Stimulated activated naive CD8-positive, alpha-beta T cell treated with anti-CD3 and anti-CD28 coated beads, Interleukin-15, Interleukin-2, amounts not matched to agents 100 U/mL and 50 U/mL, for 24 hours (primary cell): ENCODE measurements at regions not wholly inside any gene's neighbourhood (a gene's known extent, or its start where the extent isn't known, plus 50 kb on each side); places are given as distances from the start of the nearest gene placed in this dataset.

Source experiments
- ATAC-seq: fragments of 150-1000 bp; cut with Tn5 transposase; one replicate; pipeline ENCODE4 v1.10.0; 2021
- DNase-seq: peaks from one replicate; pipeline ENCODE4 v3.0.0; 2021

- no peak for DNase-seq
- ATAC-seq: no peak
Observed at GRCh38 chr1:88074661-88075060, 609.4 kb upstream of the PKN2 start.

DNA sequence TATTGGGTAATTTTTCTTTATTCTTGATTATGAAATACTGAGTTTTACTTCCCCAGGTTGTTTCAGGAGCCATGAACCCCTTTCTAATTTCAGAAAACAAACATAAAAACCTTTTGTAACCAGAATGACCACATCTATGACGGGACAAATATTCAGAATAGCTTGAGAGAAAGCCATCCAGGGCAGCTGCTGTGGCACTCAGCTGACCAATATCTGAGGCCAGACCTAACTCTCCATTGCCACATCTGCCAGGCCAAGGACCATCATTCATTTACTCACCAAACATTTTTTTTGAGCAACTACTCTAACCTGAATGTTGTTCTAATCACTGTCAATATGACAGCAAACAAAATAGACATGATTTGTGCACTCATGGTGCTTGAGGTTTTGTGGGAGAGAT is 608.3 kb upstream of the PKN2 start:
- no peak for ATAC-seq
- DNase-seq: no peak

DNA sequence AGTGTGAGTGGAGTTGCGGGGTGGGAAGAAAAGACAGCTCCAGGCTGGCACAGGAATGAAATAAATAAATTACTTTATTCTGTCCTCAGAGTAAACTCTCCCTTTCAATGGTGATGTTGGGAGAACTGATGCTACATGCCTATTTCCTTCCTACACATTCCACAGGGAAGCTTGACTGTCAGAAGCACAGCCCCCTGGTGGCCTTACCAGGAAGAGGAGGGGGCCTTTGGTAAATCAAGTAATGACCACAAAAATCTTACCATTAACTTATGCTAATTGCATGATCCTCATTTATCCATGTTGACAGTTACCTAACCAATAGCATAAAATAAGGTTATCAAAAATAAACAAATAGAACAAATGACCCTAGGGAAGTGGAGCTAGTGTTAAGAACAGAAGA is 605.0 kb upstream of the PKN2 start:
- DNase-seq (no peak), ATAC-seq (no peak)

- ATAC-seq: no peak
Observed at GRCh38 chr1:88080875-88081274, 603.2 kb upstream of the PKN2 start.

GRCh38 chr1:88088481-88088880 is 595.6 kb upstream of the PKN2 start:
- ATAC-seq (no peak), DNase-seq (no peak)

More at GRCh38 chr1:88080875-88081274, 603.2 kb upstream of the PKN2 start:
- no peak for DNase-seq

DNA sequence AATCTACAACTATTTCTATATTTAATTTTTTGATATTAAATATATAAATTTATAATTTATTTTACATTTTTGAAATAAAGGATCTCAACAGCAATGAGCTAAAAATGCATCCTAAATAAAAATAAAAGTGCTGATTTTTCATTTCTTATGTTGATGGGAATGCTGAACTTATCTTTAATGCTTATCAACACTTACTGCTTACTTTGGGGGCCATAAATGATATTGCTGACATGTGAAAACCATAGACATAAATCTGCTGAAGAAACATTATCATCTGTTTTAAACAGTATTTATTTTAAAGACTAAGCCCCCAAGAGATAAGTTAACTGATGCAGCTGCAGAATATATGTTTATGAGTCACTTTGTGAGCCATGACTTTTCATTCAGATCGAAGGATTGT is 594.1 kb upstream of the PKN2 start:
- no peak for DNase-seq

DNA sequence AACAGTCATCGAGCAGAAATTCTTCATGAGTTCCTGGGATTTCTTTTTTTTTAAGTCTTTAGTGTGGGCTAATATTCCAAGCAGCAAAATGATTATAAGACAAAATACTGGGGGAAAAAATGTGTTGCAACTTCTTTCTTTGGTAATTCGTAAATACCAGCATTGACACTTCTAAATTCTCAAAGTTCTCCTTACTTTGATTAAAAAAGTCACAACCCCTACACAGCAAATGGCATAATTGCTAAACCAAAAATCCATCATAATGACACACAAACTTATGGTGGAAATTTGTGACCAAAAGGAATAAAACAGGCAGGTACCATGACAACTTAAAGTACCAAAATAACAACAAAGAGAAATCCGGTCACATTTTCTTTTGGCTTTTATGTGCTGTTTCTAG is 585.2 kb upstream of the PKN2 start:
- no peak for ATAC-seq
- DNase-seq: no peak

More for the DNA sequence above, 594.1 kb upstream of the PKN2 start:
- no peak for ATAC-seq

DNA sequence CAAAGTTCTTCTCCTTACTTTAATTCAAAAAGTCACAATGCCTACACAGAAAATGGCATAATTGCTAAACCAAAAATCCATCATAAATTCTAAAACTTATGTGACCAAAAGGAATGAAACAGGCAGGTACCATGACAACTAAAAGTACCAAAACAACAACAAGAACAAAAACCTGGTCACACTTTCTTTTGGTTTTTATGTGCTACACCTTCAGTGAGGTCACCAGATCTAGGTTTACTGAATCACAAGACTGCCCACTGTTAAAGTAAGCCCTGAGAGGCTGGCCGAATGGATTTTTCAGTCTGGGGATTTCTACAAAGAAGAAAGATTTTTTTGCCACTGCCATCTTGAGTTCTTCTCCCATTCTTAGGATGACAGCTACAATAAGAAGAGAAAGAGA is 583.0 kb upstream of the PKN2 start:
- ATAC-seq (no peak), DNase-seq (no peak)

DNA sequence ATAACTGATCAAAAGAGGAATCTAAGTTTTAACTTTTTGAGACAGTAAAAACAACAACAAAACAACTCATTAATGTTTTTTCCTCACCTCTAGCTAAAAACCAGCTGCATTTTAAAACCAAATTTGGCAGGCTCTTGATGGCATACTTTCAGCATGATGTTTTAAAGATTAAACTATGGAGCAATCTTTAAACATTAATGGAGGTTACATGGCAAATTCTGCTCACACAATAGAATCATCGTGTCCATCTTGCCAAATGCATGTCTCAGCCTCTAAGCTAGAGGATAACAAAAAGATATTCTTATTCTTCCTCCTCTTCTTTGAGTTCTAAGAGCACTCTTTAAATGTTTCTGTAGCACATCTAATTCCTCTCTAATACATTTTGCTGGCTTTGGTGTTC is 579.8 kb upstream of the PKN2 start:
- no peak for ATAC-seq

GRCh38 chr1:88104886-88105285 is 579.2 kb upstream of the PKN2 start:
- ATAC-seq: no peak
- DNase-seq: no peak

More for the DNA sequence above, 579.8 kb upstream of the PKN2 start:
- DNase-seq: no peak

DNA sequence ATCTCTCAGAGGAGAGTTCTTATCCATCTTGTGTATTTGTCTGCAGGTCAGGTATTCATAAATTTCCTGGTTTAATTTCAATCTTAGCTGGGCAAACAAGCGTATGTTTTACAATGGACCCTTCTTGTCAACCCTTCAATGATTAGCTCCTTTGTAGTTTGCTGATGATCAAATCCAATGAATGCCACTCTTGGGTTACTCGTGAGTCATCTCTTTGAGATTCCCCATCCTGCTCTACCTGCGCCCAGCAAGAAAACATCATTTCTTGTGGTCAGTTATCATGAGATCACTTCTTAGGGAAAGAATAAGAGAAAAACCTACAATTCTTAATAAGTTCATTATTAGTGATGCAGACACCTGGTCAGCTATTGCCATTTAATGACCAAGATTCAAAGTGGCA is 572.3 kb upstream of the PKN2 start:
- DNase-seq (no peak), ATAC-seq (no peak)

- DNase-seq (no peak), ATAC-seq (no peak)
Observed at GRCh38 chr1:88117597-88117996, 566.5 kb upstream of the PKN2 start.

DNA sequence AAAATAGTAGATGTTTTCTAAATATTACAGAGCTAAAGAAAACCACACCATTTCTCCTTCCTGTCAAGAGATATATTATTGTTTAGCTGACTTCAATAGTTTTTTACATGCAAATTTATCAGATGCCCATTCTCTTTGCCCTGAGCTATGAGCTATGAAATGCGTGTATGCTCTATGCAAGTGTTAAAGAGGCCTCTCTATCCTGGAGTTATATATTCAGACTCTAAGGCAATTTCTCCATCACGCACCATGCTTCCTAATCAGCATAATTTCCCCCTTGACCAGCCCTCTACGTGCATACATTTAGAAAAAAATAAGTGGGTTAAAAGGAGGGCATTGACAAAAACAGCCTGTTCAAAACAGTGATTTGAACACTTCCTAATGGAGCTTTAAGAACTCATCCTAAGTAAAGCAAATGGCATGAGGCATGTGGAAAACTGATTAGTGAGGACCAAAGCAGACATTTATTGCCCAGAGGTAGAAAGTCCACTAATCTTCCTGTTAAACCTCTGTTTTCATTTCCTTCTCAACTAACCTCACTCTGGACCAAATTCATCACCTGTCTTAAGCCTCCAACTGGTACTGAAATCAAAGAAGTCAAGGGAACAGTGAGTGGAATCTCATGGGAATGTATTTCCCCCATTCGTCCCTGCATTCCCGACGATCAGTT is 565.8 kb upstream of the PKN2 start:
- DNase-seq (no peak), ATAC-seq (no peak)

DNA sequence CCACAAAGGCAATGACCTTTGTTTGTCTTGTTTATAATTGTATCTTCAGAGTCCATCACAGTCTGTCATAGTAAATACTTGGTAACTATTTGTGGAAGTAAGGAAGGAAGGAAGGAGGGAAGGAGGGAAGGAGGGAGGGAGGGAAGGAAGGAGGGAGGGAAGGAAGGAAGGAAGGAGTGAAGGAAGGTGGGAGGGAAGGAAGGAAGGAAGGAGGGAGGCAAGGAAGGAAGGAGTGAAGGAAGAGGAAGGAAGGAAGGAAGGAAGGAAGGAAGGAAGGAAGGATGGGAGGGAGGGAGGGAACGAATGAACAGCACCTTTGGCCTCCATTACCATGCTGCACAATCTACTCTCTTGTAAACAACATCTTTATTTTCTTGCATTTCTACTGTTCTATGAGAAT is 559.5 kb upstream of the PKN2 start:
- no peak for ATAC-seq
- no peak for DNase-seq

DNA sequence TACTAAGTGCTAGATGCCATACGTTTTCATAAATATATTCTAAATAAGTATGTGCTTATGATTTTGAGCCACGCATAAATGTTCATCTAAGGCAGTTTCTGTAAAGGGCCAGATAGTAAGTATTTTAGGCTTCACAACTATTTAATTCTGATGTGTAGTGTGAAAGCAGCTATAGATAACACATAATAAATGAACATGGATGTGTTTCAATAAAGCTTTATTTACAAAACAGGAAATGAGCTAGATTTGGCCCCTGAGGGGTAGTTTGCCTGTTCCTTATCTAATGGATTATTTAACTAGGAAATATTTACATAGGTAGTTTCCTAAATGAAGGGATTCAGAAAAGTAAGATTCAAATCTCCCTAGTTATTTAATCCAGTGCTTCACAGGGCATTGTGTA is 557.6 kb upstream of the PKN2 start:
- ATAC-seq: no peak
- DNase-seq: no peak

- ATAC-seq (no peak), DNase-seq (no peak)
Observed at GRCh38 chr1:88133991-88134390, 550.1 kb upstream of the PKN2 start.

GRCh38 chr1:88134983-88135921 is 548.8 kb upstream of the PKN2 start:
- DNase-seq: no peak
- no peak for ATAC-seq

DNA sequence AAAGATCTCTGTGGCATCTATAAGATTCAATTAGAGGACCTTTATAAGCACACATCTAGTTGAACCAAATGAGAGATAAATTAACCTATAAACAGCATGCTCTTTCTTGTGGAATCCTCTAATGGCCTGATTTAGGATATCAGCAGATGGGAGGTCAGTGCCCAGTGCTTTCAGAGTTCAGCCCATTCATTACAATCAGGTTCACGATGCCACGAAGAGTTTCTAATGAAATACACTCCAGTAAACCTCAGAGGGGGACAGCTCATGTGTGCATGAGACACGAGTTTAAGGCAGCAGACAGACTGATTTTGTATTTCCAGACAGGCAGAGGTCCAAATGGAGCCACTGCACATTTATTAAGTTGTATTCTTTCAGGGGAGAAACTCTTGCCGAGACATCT is 544.4 kb upstream of the PKN2 start:
- DNase-seq (no peak), ATAC-seq (no peak)

- ATAC-seq (no peak), DNase-seq (no peak)
Observed at GRCh38 chr1:88140325-88140724, 543.7 kb upstream of the PKN2 start.

GRCh38 chr1:88141499-88142074 is 542.5 kb upstream of the PKN2 start:
- DNase-seq (no peak), ATAC-seq (no peak)

GRCh38 chr1:88145752-88146151 is 538.3 kb upstream of the PKN2 start:
- DNase-seq (no peak), ATAC-seq (no peak)

DNA sequence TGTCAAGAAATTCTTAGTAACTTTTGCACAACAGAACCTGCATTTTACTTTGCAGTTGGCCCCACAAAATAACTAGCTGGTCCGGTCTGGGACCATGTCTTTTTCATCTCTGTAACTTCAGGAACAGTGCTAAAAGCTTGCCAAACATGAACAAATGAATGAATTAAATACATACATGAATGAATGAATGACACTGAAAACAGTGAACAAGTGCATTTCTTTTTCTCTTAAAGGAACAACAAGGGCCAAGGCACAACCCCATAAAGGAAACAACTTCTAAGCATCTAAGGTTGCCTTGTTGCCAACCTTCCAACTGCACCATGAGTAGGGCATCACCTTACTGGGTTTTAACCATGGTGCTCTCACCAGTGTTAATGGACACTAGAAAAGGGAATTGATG is 534.4 kb upstream of the PKN2 start:
- no peak for DNase-seq
- ATAC-seq: no peak

DNA sequence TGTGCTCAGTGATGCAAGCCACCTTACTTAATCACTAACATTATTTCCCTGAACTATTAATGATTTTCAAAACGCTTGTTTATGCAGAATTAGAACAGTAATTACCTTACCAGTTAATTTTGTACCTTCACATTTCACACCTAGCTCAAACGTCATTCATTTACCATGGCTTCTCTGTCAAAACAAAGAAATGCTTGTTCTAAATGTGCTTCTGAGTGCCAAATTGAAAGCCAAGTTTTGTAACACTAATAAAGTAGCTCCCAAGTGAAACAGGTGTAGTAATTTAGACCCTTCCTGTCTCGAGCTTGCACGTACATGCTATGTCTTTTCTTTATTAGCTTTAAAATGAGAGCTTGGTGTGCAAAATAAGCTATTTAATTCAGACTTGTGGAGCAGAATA is 533.7 kb upstream of the PKN2 start:
- ATAC-seq (no peak), DNase-seq (no peak)
